Spleen (tissue), 11 donors: ENCODE measurements at regions not wholly inside any gene's neighbourhood (a gene's known extent, or its start where the extent isn't known, plus 50 kb on each side); places are given as distances from the start of the nearest gene placed in this dataset.

Source experiments
- DNase-seq: peaks from one replicate; pipeline ENCODE4 v3.0.0-alpha.2; 2020
- H3K27ac ChIP-seq, 8 donors: fragments of 200-600 bp; sonication (generic) in 7 of 8; 1 replicate in 4 of 8; 2 replicates in 4 of 8; pipeline versions ENCODE4 v1.5.0 to v1.8.0; 2016 to 2021; ENCODE audit warnings: inconsistent platforms in 4 of 8, mild to moderate bottlenecking in 4 of 8, moderate library complexity in 1 of 8
- H3K27me3 ChIP-seq, 7 donors: fragments of 200-600 bp; sonication (generic) in 6 of 7; replicated peaks in 1 of 7; 1 replicate in 4 of 7; 2 replicates in 3 of 7; pipeline versions ENCODE4 v1.5.0 to v1.8.0; 2016 to 2021; ENCODE audit warnings: inconsistent platforms in 3 of 7, mild to moderate bottlenecking in 1 of 7
- H3K36me3 ChIP-seq, 6 donors: fragments of 200-600 bp; sonication (generic) in 5 of 6; 1 replicate in 4 of 6; 2 replicates in 2 of 6; pipeline versions ENCODE4 v1.5.0 to v1.8.0; 2016 to 2021; ENCODE audit warnings: inconsistent platforms in 2 of 6
- H3K4me1 ChIP-seq, 6 donors: fragments of 200-600 bp; sonication (generic) in 5 of 6; 1 replicate in 3 of 6; 2 replicates in 3 of 6; pipeline versions ENCODE4 v1.5.0 to v1.8.0; 2016 to 2021; ENCODE audit warnings: inconsistent platforms in 3 of 6
- H3K4me3 ChIP-seq, 8 donors: fragments of 200-600 bp; sonication (generic) in 7 of 8; 1 replicate in 4 of 8; 2 replicates in 4 of 8; pipeline versions ENCODE4 v1.5.0 to v1.8.0; 2016 to 2021; ENCODE audit warnings: inconsistent platforms in 4 of 8, mild to moderate bottlenecking in 4 of 8, moderate library complexity in 2 of 8
- H3K9me3 ChIP-seq, 8 donors: fragments of 200-600 bp; sonication (generic) in 7 of 8; 1 replicate in 4 of 8; 2 replicates in 4 of 8; pipeline versions ENCODE4 v1.5.0 to v1.8.0; 2016 to 2021; ENCODE audit warnings: inconsistent platforms in 4 of 8
- POLR2A ChIP-seq, 3 donors: fragments of 450-650 bp; IDR thresholded peaks; one replicate each; pipeline ENCODE4 v1.5.1; 2017; ENCODE audit warnings: antibody characterized with exemption in 3 of 3, mild to moderate bottlenecking in 1 of 3
- POLR2AphosphoS5 ChIP-seq, 3 donors: sonication (generic); formaldehyde crosslinking; IDR thresholded peaks; one replicate each; pipeline ENCODE4 v1.5.1; 2017; ENCODE audit warnings: antibody characterized with exemption in 3 of 3
- WGBS, 5 donors: extraction: QIAGEN DNeasy Blood & Tissue Kit in 3 of 5; methylation state at CpG; one replicate each; pipeline versions ENCODE4 v1.1.5 to v1.1.7; 2013 to 2018; 5-methylcytosine and 5-hydroxymethylcytosine counted together
- intact Hi-C: fragments of 100-400 bp; cut with DNase I; formaldehyde crosslinking; loops from one replicate; pipeline ENCODE4 v1.15.0; 2023; ENCODE audit warnings: low total_unique reads
- TF ChIP-seq, protein P1 (sequence below), 11 experiments: fragments of 200-600 bp in 7 of 11; fragments of 450-650 bp in 4 of 11; sonication (generic) in 4 of 11; IDR thresholded peaks in 8 of 11; conservative IDR thresholded peaks in 3 of 11; 1 replicate in 7 of 11; 2 replicates in 4 of 11; pipeline versions ENCODE4 v1.4.0 to v1.8.0; 2016 to 2021; ENCODE audit warnings: antibody characterized with exemption in 11 of 11, inconsistent platforms in 4 of 11, mild to moderate bottlenecking in 1 of 11
- donor health status: healthy with polysubstance abuse.
- donor health status: DM: no; HTN: no; CAD: no; lungs with moderate emphysema.
- donor health status: DM: no; HTN: no; CAD: no.
- donor health status: Bipolar disorder and iron deficiency.
- donor health status: healthy.
- donor health status: DM: no; HTN: no; CAD: no.
- donor health status: DM: yes; HTN: yes; CAD: no.

DNA sequence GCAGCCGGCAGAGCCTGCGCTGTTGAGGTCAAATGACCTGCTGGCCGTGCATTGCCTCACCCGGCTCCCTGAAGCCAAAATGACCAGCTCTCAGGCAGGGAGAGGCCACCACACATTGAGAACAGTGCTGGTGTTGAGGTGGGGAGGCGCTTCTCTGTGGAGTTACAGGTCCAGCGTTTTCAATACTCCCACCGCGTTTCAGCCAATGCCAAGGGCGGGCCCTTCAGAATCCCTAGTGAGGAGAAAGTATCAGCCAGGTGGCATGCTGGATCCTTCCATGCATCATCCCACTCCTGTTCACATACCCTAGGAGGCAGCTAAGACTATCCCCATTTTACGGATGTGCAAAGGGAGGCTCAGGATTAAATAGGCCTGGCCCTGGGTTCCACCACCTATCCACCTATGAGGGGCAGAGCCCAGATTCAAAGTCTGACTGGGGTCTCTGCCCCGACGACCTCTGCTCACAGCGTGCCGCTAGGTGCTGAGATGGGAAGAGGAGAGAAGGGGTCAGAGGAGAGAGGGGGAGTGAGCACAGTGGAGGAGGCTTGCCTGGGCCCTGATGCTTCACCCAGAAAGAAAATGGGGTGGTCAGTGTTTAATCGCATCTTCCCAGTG, 137.6 kb upstream of the ID2 start:
- no peak for DNase-seq
- Histone ChIP-seq H3K4me3 (peak overlapping the region in 2 of 8 donors; percentile 13 to 52), H3K9me3 (no peaks in the 10 kb centered on the region), H3K4me1 (peaks cover 31 to 86% (median 58%) of the 10 kb centered on the region in 6 donors), H3K27me3 (peaks cover 0 to 39% (median 0%) of the 10 kb centered on the region in 7 donors), H3K36me3 (no peaks in the 10 kb centered on the region), H3K27ac (peak overlapping the region; percentile 68 to 88 (median 83))
- WGBS, 5 donors = 61 to 82% (median 71%) methylated on average over 10 to 15 of the region's 15 CpGs
- TF ChIP-seq POLR2AphosphoS5 (IDR thresholded peaks at IDR 0.05) (no peak), POLR2A (IDR thresholded peaks at IDR 0.05) (no peak)
- TF ChIP-seq, protein P1, sequence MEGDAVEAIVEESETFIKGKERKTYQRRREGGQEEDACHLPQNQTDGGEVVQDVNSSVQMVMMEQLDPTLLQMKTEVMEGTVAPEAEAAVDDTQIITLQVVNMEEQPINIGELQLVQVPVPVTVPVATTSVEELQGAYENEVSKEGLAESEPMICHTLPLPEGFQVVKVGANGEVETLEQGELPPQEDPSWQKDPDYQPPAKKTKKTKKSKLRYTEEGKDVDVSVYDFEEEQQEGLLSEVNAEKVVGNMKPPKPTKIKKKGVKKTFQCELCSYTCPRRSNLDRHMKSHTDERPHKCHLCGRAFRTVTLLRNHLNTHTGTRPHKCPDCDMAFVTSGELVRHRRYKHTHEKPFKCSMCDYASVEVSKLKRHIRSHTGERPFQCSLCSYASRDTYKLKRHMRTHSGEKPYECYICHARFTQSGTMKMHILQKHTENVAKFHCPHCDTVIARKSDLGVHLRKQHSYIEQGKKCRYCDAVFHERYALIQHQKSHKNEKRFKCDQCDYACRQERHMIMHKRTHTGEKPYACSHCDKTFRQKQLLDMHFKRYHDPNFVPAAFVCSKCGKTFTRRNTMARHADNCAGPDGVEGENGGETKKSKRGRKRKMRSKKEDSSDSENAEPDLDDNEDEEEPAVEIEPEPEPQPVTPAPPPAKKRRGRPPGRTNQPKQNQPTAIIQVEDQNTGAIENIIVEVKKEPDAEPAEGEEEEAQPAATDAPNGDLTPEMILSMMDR (IDR thresholded peaks at IDR 0.05 in 8 of 11, conservative IDR thresholded peaks at IDR 0.05 in 3 of 11) = no peak
- intact Hi-C loops = no loop called here

DNA sequence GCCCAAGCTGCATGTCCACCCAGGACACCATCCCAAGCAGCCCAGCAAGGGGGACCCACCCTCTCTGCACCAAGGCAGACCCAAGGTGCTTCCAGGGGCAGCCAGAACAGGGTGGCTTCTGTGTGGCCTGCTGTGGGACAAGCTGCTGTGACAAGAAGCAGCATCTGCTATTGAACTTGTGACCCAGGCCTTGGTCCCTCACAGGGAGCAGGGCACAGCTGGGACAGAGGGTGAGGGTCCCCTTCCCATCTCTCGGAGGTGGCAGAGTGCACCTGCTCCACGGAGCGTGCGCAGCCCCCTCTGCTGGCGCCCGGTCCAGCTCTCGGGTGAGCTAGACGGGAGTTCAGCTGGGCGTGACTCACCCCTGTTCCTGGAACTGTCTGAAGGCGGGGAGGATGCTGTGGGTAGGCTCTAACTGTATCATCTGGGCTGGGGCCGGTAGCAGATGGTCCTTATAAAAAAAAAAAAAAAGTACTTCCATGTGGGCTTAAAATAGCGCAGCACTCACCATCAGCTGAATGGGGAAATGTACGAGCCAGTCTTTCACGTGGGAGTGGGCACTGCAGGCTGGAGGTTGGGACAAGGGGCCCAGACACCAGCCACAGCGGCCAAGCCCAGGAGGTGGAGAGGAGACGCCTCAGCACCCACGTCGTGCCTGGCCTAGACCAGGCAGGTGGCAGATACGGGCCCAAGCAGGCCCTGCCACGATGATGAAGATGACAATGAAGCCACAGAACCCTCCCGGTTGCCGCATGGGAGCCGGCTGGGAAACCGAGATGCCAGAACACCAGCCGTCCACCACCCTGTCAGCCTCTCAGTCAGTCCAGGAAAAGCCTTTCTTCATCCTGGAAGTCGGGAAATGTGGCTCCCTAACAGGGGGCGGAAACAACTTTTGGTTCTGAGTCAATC, 136.8 kb upstream of the ID2 start:
- Histone ChIP-seq H3K27ac (peak overlapping the region in 7 of 8 donors; percentile 24 to 88 (median 83)), H3K36me3 (no peaks in the 10 kb centered on the region), H3K4me1 (peaks cover 31 to 78% (median 51%) of the 10 kb centered on the region in 6 donors), H3K4me3 (no peak overlapping the region), H3K9me3 (no peaks in the 10 kb centered on the region), H3K27me3 (peaks cover 0 to 31% (median 0%) of the 10 kb centered on the region in 7 donors)
- intact Hi-C loops = no loop called here
- 27 to 39% (median 36%) methylated on average over 27 of the region's 27 CpGs for WGBS, 5 donors
- TF ChIP-seq POLR2AphosphoS5 (IDR thresholded peaks at IDR 0.05) = peak; percentile 57 to 81 (median 62)
- TF ChIP-seq POLR2A (IDR thresholded peaks at IDR 0.05) = no peak
- TF ChIP-seq, protein P1 (IDR thresholded peaks at IDR 0.05 in 8 of 11, conservative IDR thresholded peaks at IDR 0.05 in 3 of 11) = peak in 9 of 11 experiments; percentile 21 to 62 (median 46)
- DNase-seq = peak; percentile 93

DNA sequence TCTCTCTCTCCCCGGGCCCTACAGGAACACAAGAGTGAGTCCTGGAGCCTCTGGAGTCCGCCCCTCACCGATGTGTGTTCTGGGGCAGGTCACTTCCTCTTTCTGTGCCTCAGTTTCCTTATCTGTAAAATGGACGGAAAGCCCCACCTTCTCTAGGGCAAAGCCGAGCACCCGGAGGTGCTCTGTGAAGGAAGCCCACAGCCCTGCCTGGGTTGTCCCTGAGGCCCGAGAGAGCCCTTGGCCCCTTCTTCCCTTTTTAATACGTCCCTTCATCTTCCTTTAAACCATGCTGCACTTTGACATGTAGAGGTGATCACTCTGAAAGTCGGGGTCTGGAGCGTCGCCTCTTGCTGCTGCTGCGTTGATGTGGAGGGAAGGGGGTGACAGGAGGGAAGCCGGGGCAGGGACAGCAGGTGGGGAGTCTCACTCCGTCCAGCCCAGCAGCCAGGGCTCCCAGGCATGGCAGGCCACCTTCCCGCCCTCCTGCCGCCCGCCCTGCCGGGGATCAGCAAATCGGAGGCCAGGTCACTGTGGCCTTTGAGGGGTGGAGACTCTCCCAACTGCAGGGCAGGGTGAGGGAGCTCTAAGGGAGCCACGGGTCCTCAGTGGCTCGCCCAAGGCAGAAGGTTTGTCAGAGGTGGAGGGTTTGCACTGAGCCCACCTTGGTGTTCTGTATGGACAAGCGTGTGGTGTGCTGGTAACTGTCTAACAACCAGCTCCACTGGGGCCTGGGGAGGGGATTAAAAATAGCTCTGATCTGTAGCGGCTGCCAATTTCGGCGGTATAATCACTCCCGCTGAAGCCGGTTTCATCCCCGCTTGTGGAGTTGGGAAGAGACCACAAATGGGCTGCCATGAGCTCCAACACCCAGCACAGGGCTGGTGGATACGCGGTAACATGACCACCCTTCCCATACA, 135.9 kb upstream of the ID2 start:
- no peaks in the 10 kb centered on the region for H3K36me3 ChIP-seq
- intact Hi-C loops = no loop called here
- H3K4me3 ChIP-seq = no peak overlapping the region
- peaks cover 0 to 25% (median 0%) of the 10 kb centered on the region in 7 donors for H3K27me3 ChIP-seq
- TF ChIP-seq POLR2AphosphoS5 (IDR thresholded peaks at IDR 0.05) (no peak), POLR2A (IDR thresholded peaks at IDR 0.05) (no peak)
- TF ChIP-seq, protein P1 (IDR thresholded peaks at IDR 0.05 in 8 of 11, conservative IDR thresholded peaks at IDR 0.05 in 3 of 11) = no peak
- 80 to 88% (median 83%) methylated on average over 28 to 30 of the region's 30 CpGs for WGBS, 5 donors
- peaks cover 29 to 69% (median 45%) of the 10 kb centered on the region in 6 donors for H3K4me1 ChIP-seq
- peak overlapping the region in 4 of 8 donors; percentile 83 to 88 (median 85) for H3K27ac ChIP-seq
- peak; percentile 75 for DNase-seq
- no peaks in the 10 kb centered on the region for H3K9me3 ChIP-seq
